ENCODE measurements at regions not wholly inside any gene's neighbourhood (a gene's known extent, or its start where the extent isn't known, plus 50 kb on each side); places are given as distances from the start of the nearest gene placed in this dataset.

GRCh38 chr10:131844529-131845084 is 56.2 kb upstream of the PPP2R2D start:
- DNase-seq = no peak

- no peak for DNase-seq
These were observed 55.1 kb upstream of the PPP2R2D start for GRCh38 chr10:131845505-131846239.

GRCh38 chr10:131846240-131847101 is 54.3 kb upstream of the PPP2R2D start:
- DNase-seq = no peak

- DNase-seq = no peak
These were observed 53.5 kb upstream of the PPP2R2D start for GRCh38 chr10:131847241-131847783.

- DNase-seq = no peak
These were observed 52.5 kb upstream of the PPP2R2D start for GRCh38 chr10:131848296-131848695.

GRCh38 chr10:131848741-131849590 is 51.8 kb upstream of the PPP2R2D start:
- DNase-seq = no peak

GRCh38 chr10:131849591-131850382 is 51.0 kb upstream of the PPP2R2D start:
- no peak for DNase-seq

GRCh38 chr10:131850383-131850870 is 50.4 kb upstream of the PPP2R2D start:
- no peak for DNase-seq
